ENCODE measurements at regions not wholly inside any gene's neighbourhood (a gene's known extent, or its start where the extent isn't known, plus 50 kb on each side); places are given as distances from the start of the nearest gene placed in this dataset.

- ATAC-seq (ENCODE audit: insufficient read depth, low read depth) (no peak), DNase-seq (no peak)
- H3K79me2 ChIP-seq (ENCODE audit: insufficient read depth, low read length) = no peaks in the 10 kb centered on the region
- H3K9me3 ChIP-seq (ENCODE audit: insufficient read depth, low read length, severe bottlenecking) = peaks cover 10% of the 10 kb centered on the region
- no peaks in the 10 kb centered on the region for H3K36me3 ChIP-seq (ENCODE audit: insufficient read depth, low read length)
- no peak overlapping the region for H2AFZ ChIP-seq (ENCODE audit: low read depth, low read length)
- no peaks in the 10 kb centered on the region for H3K4me1 ChIP-seq (ENCODE audit: insufficient read depth, low read length)
- no peak overlapping the region for H3K4me3 ChIP-seq (ENCODE audit: low read depth in 1 of 2, low read length in 2 of 2)
- H3K27me3 ChIP-seq (ENCODE audit: insufficient read depth, low read length, poor library complexity) = no peaks in the 10 kb centered on the region
- no peak overlapping the region for H3K27ac ChIP-seq (ENCODE audit: low read length)
- H3K9ac ChIP-seq (ENCODE audit: low read depth, low read length) = no peak overlapping the region
- TF ChIP-seq EZH2 (IDR thresholded peaks at IDR 0.05; ENCODE audit: borderline replicate concordance, low read depth, low read length, severe bottlenecking) = no peak
- no peak for TF ChIP-seq CTCF (IDR thresholded peaks at IDR 0.05; ENCODE audit: borderline replicate concordance, extremely low read depth, low read length, poor library complexity, severe bottlenecking)
- no peak overlapping the region for H3K4me2 ChIP-seq (ENCODE audit: insufficient read depth, low read length)
- H4K20me1 ChIP-seq (ENCODE audit: insufficient read depth, low read length) = no peaks in the 10 kb centered on the region
These were observed 124.4 kb upstream of the SALL3 start for GRCh38 chr18:78855188-78855587.

GRCh38 chr18:78856569-78857313 lies 122.9 kb upstream of the SALL3 start:
- no peaks in the 10 kb centered on the region for H3K4me1 ChIP-seq (ENCODE audit: insufficient read depth, low read length)
- no peak overlapping the region for H3K4me2 ChIP-seq (ENCODE audit: insufficient read depth, low read length)
- ATAC-seq (ENCODE audit: insufficient read depth, low read depth) (no peak), DNase-seq (no peak)
- no peak overlapping the region for H3K4me3 ChIP-seq (ENCODE audit: low read depth in 1 of 2, low read length in 2 of 2)
- H3K27ac ChIP-seq (ENCODE audit: low read length) = no peak overlapping the region
- H4K20me1 ChIP-seq (ENCODE audit: insufficient read depth, low read length) = no peaks in the 10 kb centered on the region
- no peaks in the 10 kb centered on the region for H3K36me3 ChIP-seq (ENCODE audit: insufficient read depth, low read length)
- TF ChIP-seq EZH2 (IDR thresholded peaks at IDR 0.05; ENCODE audit: borderline replicate concordance, low read depth, low read length, severe bottlenecking) = no peak
- TF ChIP-seq CTCF (IDR thresholded peaks at IDR 0.05; ENCODE audit: borderline replicate concordance, extremely low read depth, low read length, poor library complexity, severe bottlenecking) = no peak
- peaks cover under 1% of the 10 kb centered on the region for H3K27me3 ChIP-seq (ENCODE audit: insufficient read depth, low read length, poor library complexity)
- H3K9ac ChIP-seq (ENCODE audit: low read depth, low read length) = no peak overlapping the region
- no peaks in the 10 kb centered on the region for H3K79me2 ChIP-seq (ENCODE audit: insufficient read depth, low read length)
- H2AFZ ChIP-seq (ENCODE audit: low read depth, low read length) = no peak overlapping the region
- peaks cover 2% of the 10 kb centered on the region for H3K9me3 ChIP-seq (ENCODE audit: insufficient read depth, low read length, severe bottlenecking)

- Histone ChIP-seq H3K4me3 (ENCODE audit: low read depth in 1 of 2, low read length in 2 of 2) (no peak overlapping the region), H3K9ac (ENCODE audit: low read depth, low read length) (no peak overlapping the region), H3K36me3 (ENCODE audit: insufficient read depth, low read length) (no peaks in the 10 kb centered on the region), H3K9me3 (ENCODE audit: insufficient read depth, low read length, severe bottlenecking) (no peaks in the 10 kb centered on the region), H3K27me3 (ENCODE audit: insufficient read depth, low read length, poor library complexity) (peaks cover 3% of the 10 kb centered on the region), H3K79me2 (ENCODE audit: insufficient read depth, low read length) (no peaks in the 10 kb centered on the region), H3K4me1 (ENCODE audit: insufficient read depth, low read length) (no peaks in the 10 kb centered on the region), H2AFZ (ENCODE audit: low read depth, low read length) (no peak overlapping the region), H3K4me2 (ENCODE audit: insufficient read depth, low read length) (no peak overlapping the region), H4K20me1 (ENCODE audit: insufficient read depth, low read length) (no peaks in the 10 kb centered on the region), H3K27ac (ENCODE audit: low read length) (no peak overlapping the region)
- TF ChIP-seq EZH2 (IDR thresholded peaks at IDR 0.05; ENCODE audit: borderline replicate concordance, low read depth, low read length, severe bottlenecking) (no peak), CTCF (IDR thresholded peaks at IDR 0.05; ENCODE audit: borderline replicate concordance, extremely low read depth, low read length, poor library complexity, severe bottlenecking) (no peak)
- DNase-seq (no peak), ATAC-seq (ENCODE audit: insufficient read depth, low read depth) (no peak)
These were observed 122.1 kb upstream of the SALL3 start for GRCh38 chr18:78857314-78858150.

Data from DND-41 (cell line).